Islet precursor cell (in vitro differentiated cells): ENCODE measurements at regions not wholly inside any gene's neighbourhood (a gene's known extent, or its start where the extent isn't known, plus 50 kb on each side); places are given as distances from the start of the nearest gene placed in this dataset.
A peak's percentile ranks its signal among the peaks of the same experiment; 100 is the strongest.
"Not testable (repeated sequence)": the region's sequence is repeated elsewhere in the genome, so short reads cannot be mapped to it uniquely, and the experiment has no call there.

Source experiments
- DNase-seq: peaks from one replicate; pipeline ENCODE4 v3.0.0-alpha.2; 2018

GRCh38 chr5:118551716-118552115 lies 436.6 kb downstream of the DTWD2 start:
- DNase-seq = no peak

GRCh38 chr5:118551031-118551430 lies 437.3 kb downstream of the DTWD2 start:
- no peak for DNase-seq

- DNase-seq = peak; percentile 71
Measured at GRCh38 chr5:118548761-118549720, 439.3 kb downstream of the DTWD2 start.

GRCh38 chr5:118545470-118545869 lies 442.9 kb downstream of the DTWD2 start:
- no peak for DNase-seq

GRCh38 chr5:118544887-118545449 lies 443.4 kb downstream of the DTWD2 start:
- DNase-seq = no peak

- no peak for DNase-seq
Measured at GRCh38 chr5:118533923-118534322, 454.4 kb downstream of the DTWD2 start.

GRCh38 chr5:118533156-118533555 lies 455.2 kb downstream of the DTWD2 start:
- DNase-seq = no peak

- DNase-seq = no peak
Measured at GRCh38 chr5:118531276-118531675, 457.1 kb downstream of the DTWD2 start.

- DNase-seq = no peak
Measured at GRCh38 chr5:118529361-118530144, 458.8 kb downstream of the DTWD2 start.

- no peak for DNase-seq
Measured at GRCh38 chr5:118522626-118523025, 465.7 kb downstream of the DTWD2 start.

GRCh38 chr5:118520771-118521415 lies 467.5 kb downstream of the DTWD2 start:
- DNase-seq = no peak

GRCh38 chr5:118519466-118519865 lies 468.9 kb downstream of the DTWD2 start:
- DNase-seq = no peak

- DNase-seq = no peak
Measured at GRCh38 chr5:118518720-118519119, 469.6 kb downstream of the DTWD2 start.

- no peak for DNase-seq
Measured at GRCh38 chr5:118511846-118512245, 476.5 kb downstream of the DTWD2 start.

- DNase-seq = no peak
Measured at GRCh38 chr5:118506217-118506852, 482.0 kb downstream of the DTWD2 start.

GRCh38 chr5:118502232-118502631 lies 486.1 kb downstream of the DTWD2 start:
- not testable (repeated sequence) for DNase-seq

GRCh38 chr5:118491351-118491750 lies 497.0 kb downstream of the DTWD2 start:
- DNase-seq = no peak

- DNase-seq = peak; percentile 54
Measured at GRCh38 chr5:118486647-118487225, 501.6 kb downstream of the DTWD2 start.

- DNase-seq = no peak
Measured at GRCh38 chr5:118479285-118479684, 509.1 kb downstream of the DTWD2 start.

GRCh38 chr5:118478852-118479251 lies 509.5 kb downstream of the DTWD2 start:
- DNase-seq = no peak

GRCh38 chr5:118468085-118468484 lies 520.3 kb downstream of the DTWD2 start:
- no peak for DNase-seq

GRCh38 chr5:118467103-118467502 lies 521.2 kb downstream of the DTWD2 start:
- no peak for DNase-seq
